GM10266 (cell line): ENCODE measurements at regions not wholly inside any gene's neighbourhood (a gene's known extent, or its start where the extent isn't known, plus 50 kb on each side); places are given as distances from the start of the nearest gene placed in this dataset.

Source experiments
- DNase-seq: peaks from one replicate; pipeline ENCODE4 v3.0.0; 2012; ENCODE audit errors: extremely low spot score
- CTCF ChIP-seq: IDR thresholded peaks from 2 replicates; pipeline ENCODE4 v1.5.1; 2012; ENCODE audit warnings: mild to moderate bottlenecking, low read depth; ENCODE audit not compliant: control insufficient read depth, insufficient read depth; ENCODE audit errors: missing control alignments

GRCh38 chr22:48890693-48891554, 936.7 kb downstream of the BRD1 start:
- TF ChIP-seq CTCF = no peak
- no peak for DNase-seq

- no peak for TF ChIP-seq CTCF
- DNase-seq = no peak
These were observed 937.6 kb downstream of the BRD1 start for GRCh38 chr22:48889887-48890692.

GRCh38 chr22:48889209-48889830, 938.4 kb downstream of the BRD1 start:
- no peak for DNase-seq
- no peak for TF ChIP-seq CTCF

- TF ChIP-seq CTCF = no peak
- no peak for DNase-seq
These were observed 939.0 kb downstream of the BRD1 start for GRCh38 chr22:48888466-48889208.

- DNase-seq = no peak
- TF ChIP-seq CTCF = no peak
These were observed 940.0 kb downstream of the BRD1 start for GRCh38 chr22:48887394-48888332.

GRCh38 chr22:48886604-48887393, 940.9 kb downstream of the BRD1 start:
- DNase-seq = no peak
- TF ChIP-seq CTCF = no peak
